ENCODE measurements at regions not wholly inside any gene's neighbourhood (a gene's known extent, or its start where the extent isn't known, plus 50 kb on each side); places are given as distances from the start of the nearest gene placed in this dataset.

- TF ChIP-seq CTCF (IDR thresholded peaks at IDR 0.05; ENCODE audit: borderline replicate concordance, extremely low read depth, low read length, poor library complexity, severe bottlenecking) = no peak
- no peak for TF ChIP-seq EZH2 (IDR thresholded peaks at IDR 0.05; ENCODE audit: borderline replicate concordance, low read depth, low read length, severe bottlenecking)
These were observed 290.2 kb upstream of the LRATD1 start for GRCh38 chr2:14342313-14342712.
